D341Med (cell line): ENCODE measurements at regions not wholly inside any gene's neighbourhood (a gene's known extent, or its start where the extent isn't known, plus 50 kb on each side); places are given as distances from the start of the nearest gene placed in this dataset.

ENCODE experiments used
- DNase-seq: peaks from one replicate; pipeline ENCODE4 v3.0.0; 2012; ENCODE audit warnings: low spot score

GRCh38 chrX:17206584-17206983 is 168.4 kb upstream of the NHS start:
- no peak for DNase-seq

GRCh38 chrX:17214962-17215361 is 160.0 kb upstream of the NHS start:
- no peak for DNase-seq

- DNase-seq: no peak
These were observed 148.3 kb upstream of the NHS start for GRCh38 chrX:17226736-17227135.

GRCh38 chrX:17237146-17237545 is 137.9 kb upstream of the NHS start:
- DNase-seq: no peak

- peak; percentile 51 for DNase-seq
These were observed 132.5 kb upstream of the NHS start for GRCh38 chrX:17242470-17242869.

GRCh38 chrX:17247144-17247543 is 127.9 kb upstream of the NHS start:
- DNase-seq: no peak

GRCh38 chrX:17262123-17262522 is 112.9 kb upstream of the NHS start:
- DNase-seq: no peak

- DNase-seq: no peak
These were observed 108.9 kb upstream of the NHS start for GRCh38 chrX:17266136-17266535.

- no peak for DNase-seq
These were observed 96.0 kb upstream of the NHS start for GRCh38 chrX:17278961-17279360.

GRCh38 chrX:17285983-17286382 is 89.0 kb upstream of the NHS start:
- DNase-seq: no peak

- no peak for DNase-seq
These were observed 83.7 kb upstream of the NHS start for GRCh38 chrX:17291171-17291900.

- DNase-seq: no peak
These were observed 82.9 kb upstream of the NHS start for GRCh38 chrX:17292111-17292527.

GRCh38 chrX:17294561-17294960 is 80.4 kb upstream of the NHS start:
- DNase-seq: no peak

GRCh38 chrX:17295791-17296190 is 79.2 kb upstream of the NHS start:
- no peak for DNase-seq

- DNase-seq: no peak
These were observed 76.4 kb upstream of the NHS start for GRCh38 chrX:17298564-17298963.

- no peak for DNase-seq
These were observed 75.8 kb upstream of the NHS start for GRCh38 chrX:17299206-17299605.

GRCh38 chrX:17323397-17323796 is 51.6 kb upstream of the NHS start:
- DNase-seq: peak; percentile 34
